Epithelial cell of prostate (primary cell): ENCODE measurements at regions not wholly inside any gene's neighbourhood (a gene's known extent, or its start where the extent isn't known, plus 50 kb on each side); places are given as distances from the start of the nearest gene placed in this dataset.
"Not testable (repeated sequence)": the region's sequence is repeated elsewhere in the genome, so short reads cannot be mapped to it uniquely, and the experiment has no call there.

Experiments used
- DNase-seq: peaks from one replicate; pipeline ENCODE4 v3.0.0-alpha.2; 2011; ENCODE audit warnings: low read depth, low spot score
- H3K27ac ChIP-seq: fragments of 450-650 bp; 2 replicates; pipeline ENCODE4 v1.5.1; 2017; ENCODE audit warnings: mild to moderate bottlenecking

DNA sequence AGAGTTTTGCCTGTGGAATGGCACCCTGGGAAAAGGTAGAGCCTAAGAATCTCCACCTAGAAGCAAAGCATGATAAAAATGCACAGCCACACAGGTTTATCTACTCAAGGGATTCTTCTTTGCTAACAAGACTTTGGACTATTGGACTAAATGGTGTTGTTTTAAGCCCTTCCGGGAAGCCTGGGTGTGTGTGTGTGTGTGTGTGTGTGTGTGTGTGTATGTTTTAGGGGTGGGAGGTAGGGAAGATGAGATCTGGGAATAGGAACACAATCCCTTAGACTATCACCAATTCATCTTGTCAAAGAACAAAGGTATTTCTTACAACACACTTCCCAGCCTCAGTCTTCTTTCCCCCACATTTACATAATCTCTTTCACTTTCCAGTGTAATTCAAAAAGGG is 327.5 kb upstream of the FGF16 start:
- no peak for DNase-seq
- H3K27ac ChIP-seq: no peak overlapping the region

DNA sequence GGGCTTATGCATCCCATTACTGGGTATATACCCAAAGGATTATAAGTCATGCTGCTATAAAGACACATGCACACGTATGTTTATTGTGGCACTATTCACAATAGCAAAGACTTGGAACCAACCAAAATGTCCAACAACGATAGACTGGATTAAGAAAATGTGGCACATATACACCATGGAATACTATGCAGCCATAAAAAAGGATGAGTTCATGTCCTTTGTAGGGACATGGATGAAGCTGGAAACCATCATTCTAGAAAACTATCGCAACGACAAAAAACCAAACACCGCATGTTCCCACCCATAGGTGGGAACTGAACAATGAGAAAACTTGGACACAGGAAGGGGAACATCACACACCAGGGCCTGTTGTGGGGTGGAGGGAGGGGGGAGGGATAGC is 323.3 kb upstream of the FGF16 start:
- not testable (repeated sequence) for H3K27ac ChIP-seq, DNase-seq

DNA sequence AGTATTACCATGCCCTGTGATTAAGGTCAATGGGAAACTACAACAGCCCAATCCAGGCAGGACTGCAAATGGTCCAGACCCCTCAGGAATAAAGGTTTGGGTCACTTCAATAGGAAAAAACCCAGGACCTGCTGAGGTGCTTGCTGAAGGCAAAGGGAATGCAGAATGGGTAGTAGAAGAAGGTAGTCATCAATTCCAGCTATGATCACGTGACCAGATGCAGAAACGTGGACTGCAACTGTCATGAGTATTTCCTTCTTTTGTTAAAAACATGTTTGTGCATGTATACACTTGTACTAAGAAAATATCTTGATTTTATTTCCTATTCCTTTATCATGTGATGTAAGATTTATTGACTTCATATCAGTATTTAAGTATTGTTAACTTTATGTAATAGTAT is 319.6 kb upstream of the FGF16 start:
- not testable (repeated sequence) for H3K27ac ChIP-seq, DNase-seq

DNA sequence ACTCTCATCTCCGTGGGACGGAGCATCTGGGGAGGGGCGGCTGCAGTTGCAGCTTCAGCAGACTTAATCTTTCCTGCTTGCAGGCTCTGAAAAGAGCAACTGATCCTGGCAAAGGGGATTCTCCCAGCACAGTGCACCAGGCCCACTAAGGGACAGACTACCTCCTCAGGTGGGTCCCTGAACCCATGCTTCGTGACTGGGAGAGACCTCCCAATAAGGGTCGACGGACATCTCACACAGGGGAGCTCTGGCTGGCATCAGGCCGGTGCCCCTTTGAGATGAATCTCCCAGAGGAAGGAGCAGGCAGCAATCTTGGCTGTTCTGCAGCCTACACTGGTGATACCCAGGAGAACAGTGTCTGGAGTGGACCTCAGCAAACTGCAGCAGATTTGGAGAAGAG is 303.3 kb upstream of the FGF16 start:
- DNase-seq: no peak
- no peak overlapping the region for H3K27ac ChIP-seq

DNA sequence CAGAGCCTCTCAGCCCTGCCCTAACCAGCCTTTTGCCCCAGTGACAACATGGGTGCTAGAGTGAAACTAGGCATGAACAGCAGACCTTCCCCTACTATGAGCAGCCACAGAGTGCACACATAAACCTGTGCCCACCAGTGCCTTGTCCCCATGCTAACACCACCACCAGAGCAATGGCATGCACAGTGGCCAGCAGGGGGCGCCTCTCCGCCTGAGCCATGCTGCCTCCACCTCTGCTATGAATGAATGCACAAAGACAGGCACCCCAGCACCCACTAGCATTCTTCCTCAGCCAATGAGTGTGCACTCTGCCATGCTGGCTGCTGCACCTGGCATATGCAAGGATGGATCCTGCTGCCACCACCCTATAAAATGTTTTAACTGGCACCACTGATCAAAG is 286.9 kb upstream of the FGF16 start:
- no peak for DNase-seq
- no peak overlapping the region for H3K27ac ChIP-seq

DNA sequence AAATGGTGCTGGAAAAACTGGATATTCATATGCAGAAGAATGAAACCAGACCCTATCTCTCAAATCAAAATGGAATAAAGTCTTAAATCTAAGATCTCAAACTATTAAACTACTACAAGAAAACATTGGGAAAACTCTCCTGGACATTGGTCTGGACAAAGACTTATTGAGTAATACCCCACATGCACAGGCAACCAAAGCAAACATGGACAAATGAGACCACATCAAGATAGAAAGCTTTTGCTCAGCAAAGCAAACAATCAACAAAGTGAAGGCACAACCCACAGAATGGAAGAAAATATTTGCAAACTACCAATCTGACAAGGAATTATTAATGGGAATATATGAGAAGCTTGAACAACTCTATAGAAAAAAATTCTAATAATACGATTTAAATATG is 284.4 kb upstream of the FGF16 start:
- DNase-seq: no peak
- H3K27ac ChIP-seq: no peak overlapping the region

GRCh38 chrX:77167993-77168392 is 279.2 kb upstream of the FGF16 start:
- no peak for DNase-seq
- H3K27ac ChIP-seq: no peak overlapping the region

DNA sequence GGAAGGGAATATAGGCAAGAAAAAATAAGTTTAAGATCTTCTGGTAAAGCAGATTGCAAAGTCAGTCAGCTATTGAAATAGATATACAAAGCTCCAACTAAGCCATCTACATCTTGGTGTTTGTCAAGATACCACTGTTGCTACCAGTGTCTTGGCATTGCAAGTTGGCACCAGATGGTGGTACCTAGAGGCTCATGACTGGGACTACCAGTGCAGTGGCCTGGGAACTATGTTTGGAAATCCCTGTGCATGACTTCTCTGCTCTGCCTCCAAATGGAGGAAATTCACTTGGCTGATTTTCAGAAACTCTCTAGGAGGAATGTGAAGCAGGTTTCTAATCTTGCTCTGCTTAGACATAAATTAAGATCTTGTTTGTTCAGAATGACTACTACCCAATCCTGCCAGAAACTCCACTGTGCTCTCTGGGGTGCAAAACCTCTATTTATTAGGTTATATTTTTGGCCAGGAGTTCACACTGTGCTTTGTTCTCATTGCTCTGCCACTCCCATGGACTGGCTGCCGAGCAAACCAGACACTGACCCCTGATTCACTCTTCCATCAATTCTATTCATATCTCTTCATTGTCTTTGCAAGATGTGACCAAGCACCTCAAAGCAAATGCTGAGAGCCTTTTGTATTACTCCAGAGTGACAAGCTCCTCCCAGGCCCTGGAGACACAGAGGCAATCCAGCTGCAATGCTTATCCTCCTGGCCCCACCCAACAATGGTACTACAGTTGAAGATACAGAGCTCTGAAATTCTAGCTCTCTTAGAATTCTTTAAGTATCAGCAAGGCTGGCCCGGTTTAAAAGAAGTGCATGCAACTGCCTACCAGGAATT is 272.3 kb upstream of the FGF16 start:
- no peak overlapping the region for H3K27ac ChIP-seq
- DNase-seq: no peak

DNA sequence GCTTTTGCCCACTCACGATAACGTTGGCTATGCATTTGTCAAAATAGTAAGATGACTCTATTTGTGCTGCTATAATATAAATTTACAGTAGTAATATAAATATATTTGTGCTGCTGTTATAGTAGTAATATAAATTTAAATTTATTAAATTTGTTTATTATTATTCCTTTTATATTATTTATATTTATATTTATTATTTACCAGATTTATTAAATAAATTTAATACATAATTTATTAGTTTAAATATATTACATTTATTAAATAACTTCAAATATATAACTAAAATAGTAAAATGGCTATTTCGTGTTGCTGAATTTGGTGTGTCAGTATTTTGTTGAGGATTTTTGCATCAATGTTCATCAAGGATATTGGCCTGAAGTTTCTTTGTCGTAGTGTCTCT is 246.5 kb upstream of the FGF16 start:
- H3K27ac ChIP-seq: no peak overlapping the region
- DNase-seq: no peak

- no peak for DNase-seq
- H3K27ac ChIP-seq: no peak overlapping the region
Measured at GRCh38 chrX:77223046-77223445, 224.1 kb upstream of the FGF16 start.

- no peak overlapping the region for H3K27ac ChIP-seq
- no peak for DNase-seq
Measured at GRCh38 chrX:77264490-77264889, 182.7 kb upstream of the FGF16 start.

DNA sequence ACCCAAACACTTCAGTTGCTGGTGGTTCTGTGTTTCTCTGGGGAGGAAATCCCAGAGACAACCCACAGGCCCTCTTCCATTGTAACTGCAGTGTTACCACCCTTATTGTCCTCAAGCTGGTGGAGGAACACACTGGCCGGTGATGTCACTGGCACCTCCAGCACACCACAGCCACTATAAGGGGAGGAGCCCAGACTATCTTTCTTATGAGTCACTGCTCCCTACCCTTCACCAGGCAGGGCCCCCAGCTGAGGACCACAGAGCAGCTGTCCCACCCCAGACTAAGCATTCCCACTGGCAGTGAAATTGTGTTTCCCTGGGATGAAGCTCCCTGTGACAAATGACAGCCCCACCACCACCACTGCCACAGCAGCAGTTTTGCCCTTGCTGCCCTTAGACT is 171.8 kb upstream of the FGF16 start:
- no peak for DNase-seq
- H3K27ac ChIP-seq: no peak overlapping the region

DNA sequence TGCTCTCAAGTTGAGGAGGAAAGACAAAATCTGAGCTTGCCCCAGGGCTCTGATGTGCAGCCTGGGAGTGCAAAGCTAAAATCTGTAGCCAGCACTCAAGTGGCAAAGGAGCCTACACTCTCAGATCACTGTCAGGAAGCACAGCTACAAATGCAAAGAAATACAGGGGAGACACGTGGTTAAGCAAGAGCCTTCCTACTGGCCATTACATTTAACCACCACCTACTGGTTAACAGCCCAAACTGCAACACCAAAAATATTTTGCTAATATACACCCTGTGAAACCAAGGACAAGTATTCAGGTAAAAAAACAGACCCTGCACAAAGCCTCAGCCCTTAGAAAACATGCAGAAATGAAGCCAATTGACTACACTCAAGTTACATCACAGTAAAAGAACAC is 170.4 kb upstream of the FGF16 start:
- DNase-seq: no peak

DNA sequence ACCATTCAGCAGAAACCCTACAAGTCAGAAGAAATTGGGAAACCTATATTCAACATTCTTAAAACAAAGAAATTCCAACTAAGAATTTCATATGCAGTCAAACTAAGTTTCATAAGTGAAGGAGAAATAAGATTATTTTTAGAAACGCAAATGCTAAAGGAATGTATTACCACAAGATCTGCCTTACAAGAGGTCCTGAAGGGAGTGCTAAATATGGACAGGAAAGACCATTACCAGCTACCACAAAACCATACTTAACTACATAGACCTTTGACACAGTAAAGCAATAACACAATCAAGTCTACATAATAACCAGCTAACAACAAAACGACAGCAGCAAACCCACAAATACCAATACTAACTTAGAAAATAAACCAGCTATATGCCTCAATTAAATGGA is 169.3 kb upstream of the FGF16 start:
- no peak overlapping the region for H3K27ac ChIP-seq
- DNase-seq: no peak

More for the DNA sequence above, 170.4 kb upstream of the FGF16 start:
- H3K27ac ChIP-seq: no peak overlapping the region

- not testable (repeated sequence) for DNase-seq, H3K27ac ChIP-seq
Measured at GRCh38 chrX:77279373-77279772, 167.8 kb upstream of the FGF16 start.

GRCh38 chrX:77293331-77293995 is 153.7 kb upstream of the FGF16 start:
- no peak for DNase-seq
- no peak overlapping the region for H3K27ac ChIP-seq

DNA sequence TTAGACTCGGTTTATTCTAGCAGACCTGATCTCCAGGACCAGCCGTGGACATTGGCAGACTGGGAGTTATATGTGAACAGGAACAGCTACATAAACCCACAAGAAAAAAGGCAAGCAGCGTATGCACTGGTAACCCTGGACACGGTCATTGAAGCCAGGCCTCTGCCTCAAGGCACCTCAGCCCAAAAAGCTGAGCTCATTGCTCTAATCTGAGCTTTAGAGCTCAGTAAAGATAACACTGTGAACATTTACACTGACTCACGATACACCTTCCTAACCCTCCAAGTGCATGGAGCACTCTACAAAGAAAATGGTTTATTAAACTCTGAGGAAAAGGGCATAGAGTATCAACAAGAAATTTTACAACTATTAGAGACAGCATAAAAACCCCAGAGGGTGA is 148.9 kb upstream of the FGF16 start:
- no peak for DNase-seq
- no peak overlapping the region for H3K27ac ChIP-seq

DNA sequence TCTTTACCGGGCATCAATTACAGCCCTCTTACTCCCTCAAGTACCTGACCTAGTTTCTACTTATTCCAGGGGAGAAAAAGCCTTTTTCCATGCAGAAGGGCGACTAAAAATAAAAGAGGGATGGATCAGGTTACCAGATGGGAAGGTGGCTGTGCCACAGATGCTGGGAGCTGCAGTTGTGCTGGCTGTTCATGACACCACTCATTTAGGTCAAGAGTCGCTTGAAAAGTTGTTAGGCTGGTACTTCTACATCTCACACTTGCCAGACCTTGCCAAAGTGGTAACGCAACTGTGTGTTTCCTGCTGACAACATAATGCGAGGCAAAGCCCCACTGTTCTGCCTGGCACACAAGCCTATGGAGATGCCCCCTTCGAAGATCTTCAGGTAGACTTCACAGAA is 148.4 kb upstream of the FGF16 start:
- no peak overlapping the region for H3K27ac ChIP-seq
- DNase-seq: no peak

DNA sequence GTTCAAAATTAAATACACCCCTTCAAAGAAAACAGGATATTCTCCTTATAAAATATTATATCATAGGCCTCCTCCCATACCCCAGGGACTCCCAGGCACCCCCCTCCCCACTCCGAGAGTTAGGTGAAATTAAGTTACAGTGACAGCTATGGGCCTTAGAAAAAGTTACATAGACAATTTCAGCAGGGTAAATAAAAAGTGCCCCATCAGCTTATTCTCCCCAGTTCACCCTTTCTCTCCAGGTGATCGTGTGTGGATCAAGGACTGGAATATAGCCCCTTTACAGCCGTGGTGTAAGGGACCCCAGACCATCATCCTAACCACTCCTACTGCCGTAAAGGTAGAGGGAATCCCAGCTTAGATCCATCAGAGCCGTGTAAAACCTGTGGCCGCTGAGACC is 147.6 kb upstream of the FGF16 start:
- DNase-seq: no peak
- no peak overlapping the region for H3K27ac ChIP-seq

GRCh38 chrX:77342004-77342403 is 105.2 kb upstream of the FGF16 start:
- no peak for DNase-seq
- H3K27ac ChIP-seq: no peak overlapping the region

DNA sequence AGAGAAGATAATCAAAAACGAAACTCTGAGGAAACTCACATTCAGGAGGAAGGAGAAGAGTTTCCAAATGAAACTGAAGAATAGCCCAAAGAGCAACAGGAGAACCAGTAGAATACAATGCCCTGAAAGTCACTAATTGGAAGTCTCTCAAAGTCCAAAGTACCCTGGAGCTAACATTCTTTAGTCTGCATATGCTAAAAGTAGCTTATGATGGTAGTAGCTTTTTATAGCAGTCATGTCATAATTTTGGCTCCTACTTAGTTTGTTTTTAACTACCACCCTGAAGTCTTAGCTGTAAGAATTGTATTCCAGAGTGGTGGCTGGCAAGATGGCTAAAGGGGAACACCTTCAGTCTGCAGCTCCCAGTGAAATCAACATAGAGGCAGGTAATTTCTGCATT is 100.3 kb upstream of the FGF16 start:
- no peak for DNase-seq
- no peak overlapping the region for H3K27ac ChIP-seq

DNA sequence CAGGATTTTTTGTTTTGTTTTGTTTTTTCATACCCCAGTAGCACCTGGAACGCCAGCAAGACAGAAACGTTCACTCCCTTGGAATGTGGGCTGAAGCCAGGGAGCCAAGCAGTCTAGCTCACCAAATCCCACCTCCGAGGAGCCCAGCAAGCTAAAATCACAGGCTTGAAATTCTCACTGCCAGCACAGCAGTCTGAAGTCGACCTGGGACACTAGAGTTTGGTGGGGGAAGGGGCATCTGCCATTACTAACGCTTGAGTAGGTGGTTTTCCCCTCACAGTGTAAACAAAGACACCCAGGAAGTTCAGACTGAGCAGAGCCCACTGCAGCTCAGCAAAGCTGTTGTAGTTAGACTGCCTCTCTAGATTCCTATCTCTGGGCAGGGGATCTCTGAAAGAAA is 99.6 kb upstream of the FGF16 start:
- H3K27ac ChIP-seq: no peak overlapping the region
- no peak for DNase-seq
